Upper lobe of right lung (tissue), 1 donor: ENCODE measurements at regions not wholly inside any gene's neighbourhood (a gene's known extent, or its start where the extent isn't known, plus 50 kb on each side); places are given as distances from the start of the nearest gene placed in this dataset.

ENCODE experiments used
- ATAC-seq: fragments of 200-7000 bp; cut with Tn5 transposase; one replicate; pipeline ENCODE4 v1.9.1; 2020; ENCODE audit warnings: mild to moderate bottlenecking, moderate library complexity
- DNase-seq: peaks from one replicate; pipeline ENCODE4 v3.0.0-alpha.2; 2020
- H3K27ac ChIP-seq: fragments of 200-600 bp; one replicate; pipeline ENCODE4 v1.8.0; 2022
- H3K27me3 ChIP-seq: fragments of 200-600 bp; one replicate; pipeline ENCODE4 v1.8.0; 2022; ENCODE audit warnings: mild to moderate bottlenecking
- H3K36me3 ChIP-seq: fragments of 200-600 bp; one replicate; pipeline ENCODE4 v1.8.0; 2022
- H3K4me1 ChIP-seq: fragments of 200-600 bp; one replicate; pipeline ENCODE4 v1.8.0; 2022
- H3K4me3 ChIP-seq: fragments of 200-600 bp; one replicate; pipeline ENCODE4 v1.8.0; 2022; ENCODE audit warnings: mild to moderate bottlenecking
- H3K9me3 ChIP-seq: fragments of 200-600 bp; one replicate; pipeline ENCODE4 v1.8.0; 2022
- CTCF ChIP-seq: fragments of 200-600 bp; IDR thresholded peaks from one replicate; pipeline ENCODE4 v1.8.0; 2022; ENCODE audit warnings: antibody characterized with exemption
- intact Hi-C: fragments of 100-400 bp; cut with DNase I; formaldehyde crosslinking; loops from one replicate; pipeline ENCODE4 v1.11.0; 2022
- donor health status: DM: no; HTN: yes; CAD: no; lungs with severe emphysema.

GRCh38 chr10:36703179-36703578 is 422.2 kb upstream of the ANKRD30A start:
- no peak overlapping the region for H3K4me3 ChIP-seq
- H3K27ac ChIP-seq: no peak overlapping the region
- intact Hi-C loops: no loop called here
- ATAC-seq: no peak
- no peaks in the 10 kb centered on the region for H3K9me3 ChIP-seq
- no peaks in the 10 kb centered on the region for H3K4me1 ChIP-seq
- no peak for TF ChIP-seq CTCF
- no peaks in the 10 kb centered on the region for H3K36me3 ChIP-seq
- no peak for DNase-seq
- H3K27me3 ChIP-seq: no peaks in the 10 kb centered on the region

- no peak for TF ChIP-seq CTCF
- no peaks in the 10 kb centered on the region for H3K9me3 ChIP-seq
- H3K27me3 ChIP-seq: no peaks in the 10 kb centered on the region
- ATAC-seq: no peak
- H3K27ac ChIP-seq: no peak overlapping the region
- no peak overlapping the region for H3K4me3 ChIP-seq
- no peak for DNase-seq
- no peaks in the 10 kb centered on the region for H3K36me3 ChIP-seq
- H3K4me1 ChIP-seq: no peaks in the 10 kb centered on the region
- intact Hi-C loops: no loop called here
These were observed 425.3 kb upstream of the ANKRD30A start for GRCh38 chr10:36700123-36700522.

- no peak for TF ChIP-seq CTCF
- no peak for DNase-seq
These were observed 432.6 kb upstream of the ANKRD30A start for GRCh38 chr10:36692759-36693158.

GRCh38 chr10:36688717-36689116 is 436.7 kb upstream of the ANKRD30A start:
- no peaks in the 10 kb centered on the region for H3K36me3 ChIP-seq
- no peaks in the 10 kb centered on the region for H3K9me3 ChIP-seq
- no peak overlapping the region for H3K27ac ChIP-seq
- H3K27me3 ChIP-seq: no peaks in the 10 kb centered on the region
- ATAC-seq (no peak), DNase-seq (no peak)
- H3K4me3 ChIP-seq: no peak overlapping the region
- no peak for TF ChIP-seq CTCF
- intact Hi-C loops: no loop called here
- H3K4me1 ChIP-seq: no peaks in the 10 kb centered on the region

More at GRCh38 chr10:36692759-36693158, 432.6 kb upstream of the ANKRD30A start:
- Histone ChIP-seq H3K4me1 (no peaks in the 10 kb centered on the region), H3K4me3 (no peak overlapping the region), H3K27ac (no peak overlapping the region), H3K36me3 (no peaks in the 10 kb centered on the region), H3K9me3 (no peaks in the 10 kb centered on the region), H3K27me3 (no peaks in the 10 kb centered on the region)
- no peak for ATAC-seq
- intact Hi-C loops: no loop called here

- H3K27me3 ChIP-seq: no peaks in the 10 kb centered on the region
- DNase-seq: no peak
- no peaks in the 10 kb centered on the region for H3K36me3 ChIP-seq
- no peak for TF ChIP-seq CTCF
- intact Hi-C loops: no loop called here
- ATAC-seq: no peak
- H3K4me1 ChIP-seq: no peaks in the 10 kb centered on the region
- H3K9me3 ChIP-seq: no peaks in the 10 kb centered on the region
- H3K4me3 ChIP-seq: no peak overlapping the region
- no peak overlapping the region for H3K27ac ChIP-seq
These were observed 442.0 kb upstream of the ANKRD30A start for GRCh38 chr10:36683421-36683820.
